Neuronal stem cell (in vitro differentiated cells): ENCODE measurements at regions not wholly inside any gene's neighbourhood (a gene's known extent, or its start where the extent isn't known, plus 50 kb on each side); places are given as distances from the start of the nearest gene placed in this dataset.
"Not testable (repeated sequence)": the region's sequence is repeated elsewhere in the genome, so short reads cannot be mapped to it uniquely, and the experiment has no call there.

Experiments used
- DNase-seq: peaks from one replicate; pipeline ENCODE4 v3.0.0-alpha.2; 2013; ENCODE audit warnings: low spot score
- H2AFZ ChIP-seq: one replicate; pipeline ENCODE4 v1.6.1; 2013; ENCODE audit warnings: mild to moderate bottlenecking, low read length, inconsistent platforms
- H2AK5ac ChIP-seq: 2 replicates; pipeline ENCODE4 v1.6.1; 2013; ENCODE audit warnings: low read depth, mild to moderate bottlenecking, inconsistent platforms, low read length, moderate library complexity, mixed read lengths
- H2BK120ac ChIP-seq: 2 replicates; pipeline ENCODE4 v1.6.1; 2013; ENCODE audit warnings: low read depth, mild to moderate bottlenecking, inconsistent platforms, low read length, moderate library complexity, mixed read lengths
- H2BK12ac ChIP-seq: one replicate; pipeline ENCODE4 v1.6.1; 2013; ENCODE audit warnings: low read length, inconsistent platforms
- H2BK15ac ChIP-seq: 2 replicates; pipeline ENCODE4 v1.6.1; 2013; ENCODE audit warnings: mild to moderate bottlenecking, low read length, inconsistent platforms, mixed read lengths
- H2BK5ac ChIP-seq: one replicate; pipeline ENCODE4 v1.6.1; 2013; ENCODE audit warnings: inconsistent platforms, mild to moderate bottlenecking, low read length, moderate library complexity
- H3K14ac ChIP-seq: one replicate; pipeline ENCODE4 v1.6.1; 2013; ENCODE audit warnings: low read length, inconsistent platforms
- H3K18ac ChIP-seq: 2 replicates; pipeline ENCODE4 v1.6.1; 2013; ENCODE audit warnings: low read length, inconsistent platforms
- H3K23ac ChIP-seq: 2 replicates; pipeline ENCODE4 v1.6.1; 2013; ENCODE audit warnings: low read depth, mild to moderate bottlenecking, mixed read lengths, low read length, inconsistent platforms; ENCODE audit not compliant: poor library complexity
- H3K27ac ChIP-seq: replicated peaks from 3 replicates; pipeline ENCODE4 v1.5.1; 2013; ENCODE audit warnings: low read length, inconsistent platforms
- H3K27me3 ChIP-seq, 3 experiments: 2 replicates each; pipeline ENCODE4 v1.6.1; 2013; ENCODE audit warnings: low read length in 3 of 3, mild to moderate bottlenecking in 2 of 3, inconsistent platforms in 1 of 3, low read depth in 1 of 3, mixed read lengths in 1 of 3, moderate library complexity in 1 of 3; ENCODE audit not compliant: control insufficient read depth in 3 of 3, insufficient read depth in 3 of 3
- H3K36me3 ChIP-seq, 2 donors: replicated peaks in 1 of 2; 2 replicates each; pipeline ENCODE4 v1.6.1; 2013; ENCODE audit warnings: low read length in 2 of 2; ENCODE audit not compliant: control insufficient read depth in 2 of 2, insufficient read depth in 2 of 2
- H3K4ac ChIP-seq: 2 replicates; pipeline ENCODE4 v1.6.1; 2013; ENCODE audit warnings: inconsistent platforms, mild to moderate bottlenecking, low read length, moderate library complexity
- H3K4me1 ChIP-seq, 2 donors: 1 replicate in 1 of 2; 2 replicates in 1 of 2; pipeline ENCODE4 v1.6.1; 2013; ENCODE audit warnings: low read length in 2 of 2, low read depth in 1 of 2; ENCODE audit not compliant: control insufficient read depth in 2 of 2, insufficient read depth in 1 of 2
- H3K4me2 ChIP-seq: one replicate; pipeline ENCODE4 v1.6.1; 2013; ENCODE audit warnings: mild to moderate bottlenecking, low read length, inconsistent platforms; ENCODE audit not compliant: insufficient read depth, poor library complexity, severe bottlenecking
- H3K4me3 ChIP-seq, 2 donors: 2 replicates each; pipeline ENCODE4 v1.5.1; 2013; ENCODE audit warnings: low read length in 2 of 2, mild to moderate bottlenecking in 2 of 2, inconsistent platforms in 1 of 2, moderate library complexity in 1 of 2
- H3K79me1 ChIP-seq: one replicate; pipeline ENCODE4 v1.6.1; 2013; ENCODE audit warnings: low read depth, mild to moderate bottlenecking, inconsistent platforms, low read length, moderate library complexity
- H3K9ac ChIP-seq: one replicate; pipeline ENCODE4 v1.6.1; 2013; ENCODE audit warnings: mild to moderate bottlenecking, low read depth, low read length, inconsistent platforms; ENCODE audit not compliant: poor library complexity
- H3K9me3 ChIP-seq, 2 donors: replicated peaks in 1 of 2; 2 replicates each; pipeline versions ENCODE3 to v1.6.1; 2013; ENCODE audit warnings: low read length in 2 of 2, mild to moderate bottlenecking in 2 of 2, inconsistent platforms in 1 of 2, low read depth in 1 of 2, mixed read lengths in 1 of 2, moderate library complexity in 1 of 2; ENCODE audit not compliant: control insufficient read depth in 2 of 2, insufficient read depth in 1 of 2
- H4K8ac ChIP-seq: one replicate; pipeline ENCODE4 v1.6.1; 2013; ENCODE audit warnings: low read depth, mild to moderate bottlenecking, inconsistent platforms, low read length, moderate library complexity
- H4K91ac ChIP-seq: one replicate; pipeline ENCODE4 v1.6.1; 2013; ENCODE audit warnings: low read length, low read depth, mild to moderate bottlenecking, inconsistent platforms; ENCODE audit not compliant: poor library complexity
- WGBS, 2 donors: extraction: QIAGEN DNeasy Blood & Tissue Kit; methylation state at CpG; one replicate each; pipeline ENCODE4 v1.1.7; 2013; ENCODE audit warnings: missing lambda C conversion rate in 2 of 2, mixed read lengths in 1 of 2; ENCODE audit not compliant: insufficient read length in 2 of 2, insufficient replicate concordance in 1 of 2; ENCODE audit errors: extremely low coverage in 2 of 2; 5-methylcytosine and 5-hydroxymethylcytosine counted together

- DNase-seq, result not testable (repeated sequence)
- WGBS, 2 donors, result no CpG with 5 or more reads among the region's 2 CpGs
Observed at GRCh38 chr5:34561581-34561980, 94.5 kb upstream of the RAI14 start.

DNA sequence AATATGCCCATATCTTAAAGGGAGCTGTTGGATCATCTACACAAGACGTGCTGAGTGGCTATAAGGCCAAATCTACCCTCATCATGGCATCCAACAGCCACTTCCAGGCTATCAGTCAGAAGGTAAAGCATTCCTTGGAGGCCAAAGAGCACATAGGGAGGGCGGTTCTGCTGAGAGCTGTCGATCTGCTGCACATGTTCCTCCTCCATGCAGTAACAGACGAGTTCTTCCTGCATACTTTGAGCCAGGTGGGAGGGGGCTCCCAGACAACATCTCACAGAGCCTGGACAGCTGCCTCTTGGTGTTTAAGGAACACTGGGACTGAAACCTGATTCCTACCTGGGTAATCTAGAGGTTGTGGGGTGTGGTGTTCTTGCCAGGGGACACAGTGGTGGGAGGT lies 93.3 kb upstream of the RAI14 start:
- peaks cover 0 to 6% of the 10 kb centered on the region in 2 donors for H3K4me1 ChIP-seq
- no peak overlapping the region for H2BK5ac ChIP-seq
- no peak overlapping the region for H3K23ac ChIP-seq
- DNase-seq, result no peak
- no peak overlapping the region for H4K91ac ChIP-seq
- no peak overlapping the region for H3K4ac ChIP-seq
- H3K27ac ChIP-seq, result no peak overlapping the region
- no peaks in the 10 kb centered on the region for H3K36me3 ChIP-seq
- no CpG with 5 or more reads among the region's 4 CpGs for WGBS, 2 donors
- no peak overlapping the region for H2AK5ac ChIP-seq
- H2AFZ ChIP-seq, result no peak overlapping the region
- no peak overlapping the region for H2BK15ac ChIP-seq
- H3K9ac ChIP-seq, result no peak overlapping the region
- no peak overlapping the region for H3K4me3 ChIP-seq
- no peaks in the 10 kb centered on the region for H3K79me1 ChIP-seq
- peaks cover 0 to 2% of the 10 kb centered on the region in 2 donors for H3K9me3 ChIP-seq
- H2BK120ac ChIP-seq, result no peak overlapping the region
- H2BK12ac ChIP-seq, result no peak overlapping the region
- no peak overlapping the region for H3K4me2 ChIP-seq
- peaks cover 0 to 21% (median 0%) of the 10 kb centered on the region in 3 experiments for H3K27me3 ChIP-seq
- no peak overlapping the region for H3K14ac ChIP-seq
- H4K8ac ChIP-seq, result no peak overlapping the region
- H3K18ac ChIP-seq, result no peak overlapping the region

More at GRCh38 chr5:34561581-34561980, 94.5 kb upstream of the RAI14 start:
- H4K91ac ChIP-seq, H2BK15ac ChIP-seq, H3K9ac ChIP-seq, H3K36me3 ChIP-seq, H3K9me3 ChIP-seq, H2BK12ac ChIP-seq, H3K23ac ChIP-seq, H3K4me2 ChIP-seq, H2BK120ac ChIP-seq, H3K18ac ChIP-seq, H2BK5ac ChIP-seq, H3K4me1 ChIP-seq, H2AK5ac ChIP-seq, H3K14ac ChIP-seq, H4K8ac ChIP-seq, H3K4me3 ChIP-seq, H3K27ac ChIP-seq, H3K79me1 ChIP-seq, H3K4ac ChIP-seq, H2AFZ ChIP-seq: not testable (repeated sequence)
- H3K27me3 ChIP-seq, result peaks cover 0 to 21% (median 0%) of the 10 kb centered on the region in 3 experiments

GRCh38 chr5:34563269-34563668 lies 92.9 kb upstream of the RAI14 start:
- H4K91ac ChIP-seq, result no peak overlapping the region
- no peak for DNase-seq
- peaks cover 0 to 18% (median 0%) of the 10 kb centered on the region in 3 experiments for H3K27me3 ChIP-seq
- no peak overlapping the region for H2BK120ac ChIP-seq
- no peak overlapping the region for H2BK15ac ChIP-seq
- no peak overlapping the region for H3K23ac ChIP-seq
- no peak overlapping the region for H3K27ac ChIP-seq
- H3K4ac ChIP-seq, result no peak overlapping the region
- no peak overlapping the region for H3K4me3 ChIP-seq
- no CpG with 5 or more reads among the region's 6 CpGs for WGBS, 2 donors
- no peak overlapping the region for H2AFZ ChIP-seq
- no peak overlapping the region for H3K9ac ChIP-seq
- no peaks in the 10 kb centered on the region for H3K36me3 ChIP-seq
- H2BK5ac ChIP-seq, result no peak overlapping the region
- H3K4me1 ChIP-seq, result peaks cover 0 to 6% of the 10 kb centered on the region in 2 donors
- no peak overlapping the region for H3K14ac ChIP-seq
- no peak overlapping the region for H3K4me2 ChIP-seq
- H2BK12ac ChIP-seq, result no peak overlapping the region
- H3K79me1 ChIP-seq, result no peaks in the 10 kb centered on the region
- no peak overlapping the region for H4K8ac ChIP-seq
- no peak overlapping the region for H2AK5ac ChIP-seq
- no peaks in the 10 kb centered on the region for H3K9me3 ChIP-seq
- H3K18ac ChIP-seq, result peak overlapping the region; percentile 4

DNA sequence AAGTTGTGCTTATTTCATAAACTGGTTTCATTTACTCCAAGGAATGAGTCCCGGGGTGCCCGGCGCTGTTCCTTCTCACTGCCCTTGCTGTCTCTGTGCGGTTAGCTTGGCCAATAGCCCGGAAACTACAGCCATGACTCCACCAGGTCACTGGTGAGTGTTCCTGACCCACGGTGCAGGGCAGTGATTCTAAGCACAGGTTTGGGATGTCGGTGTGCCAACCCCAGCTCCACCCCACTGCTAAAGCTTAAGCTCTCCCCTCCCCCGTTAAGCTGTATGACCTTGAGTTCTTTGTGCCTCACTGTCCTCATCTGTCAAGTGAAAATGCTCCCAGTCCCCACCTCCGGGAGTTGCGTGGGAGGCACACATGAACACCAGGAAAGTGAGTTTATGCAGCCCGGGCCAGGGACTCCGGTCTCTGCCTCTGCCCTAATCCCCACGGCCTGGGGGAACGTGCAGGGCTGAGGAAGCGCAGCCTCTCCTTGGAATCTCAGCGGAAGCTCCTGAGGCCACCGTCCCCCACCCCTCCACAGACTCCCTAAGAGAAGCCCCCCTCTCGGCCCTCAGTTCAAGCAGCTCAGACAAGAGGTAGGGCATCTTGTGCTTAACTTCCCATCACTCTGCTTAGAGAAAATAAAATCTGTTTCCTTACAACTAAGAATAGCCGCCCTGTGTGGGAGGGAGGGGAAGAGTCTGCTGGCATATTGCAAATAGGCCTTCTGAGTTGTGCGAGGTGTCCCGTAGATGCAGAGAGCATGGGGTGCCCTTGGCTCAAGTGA lies 92.0 kb upstream of the RAI14 start:
- H3K27me3 ChIP-seq, result peaks cover 0 to 16% (median 0%) of the 10 kb centered on the region in 3 experiments
- H3K23ac ChIP-seq, result no peak overlapping the region
- peak overlapping the region; percentile 72 for H2AFZ ChIP-seq
- no peak overlapping the region for H2BK12ac ChIP-seq
- H4K8ac ChIP-seq, result no peak overlapping the region
- no peak overlapping the region for H2BK15ac ChIP-seq
- no peak overlapping the region for H2BK120ac ChIP-seq
- H3K9me3 ChIP-seq, result no peaks in the 10 kb centered on the region
- WGBS, 2 donors, result no CpG with 5 or more reads among the region's 21 CpGs
- H3K18ac ChIP-seq, result no peak overlapping the region
- DNase-seq, result no peak
- H3K36me3 ChIP-seq, result no peaks in the 10 kb centered on the region
- H4K91ac ChIP-seq, result no peak overlapping the region
- H3K14ac ChIP-seq, result no peak overlapping the region
- H3K79me1 ChIP-seq, result no peaks in the 10 kb centered on the region
- H3K4me2 ChIP-seq, result no peak overlapping the region
- H3K4ac ChIP-seq, result no peak overlapping the region
- H2BK5ac ChIP-seq, result no peak overlapping the region
- H3K4me1 ChIP-seq, result peaks cover 0 to 6% of the 10 kb centered on the region in 2 donors
- no peak overlapping the region for H3K4me3 ChIP-seq
- H2AK5ac ChIP-seq, result no peak overlapping the region
- no peak overlapping the region for H3K9ac ChIP-seq
- no peak overlapping the region for H3K27ac ChIP-seq
